WERI-Rb-1 (cell line): ENCODE measurements at regions not wholly inside any gene's neighbourhood (a gene's known extent, or its start where the extent isn't known, plus 50 kb on each side); places are given as distances from the start of the nearest gene placed in this dataset.

Experiments
- DNase-seq: peaks from one replicate; pipeline ENCODE4 v3.0.0-alpha.2; 2020
- H3K27ac ChIP-seq: fragments of 250-450 bp; sonication (Bioruptor Pico); 2 replicates; pipeline ENCODE4 v1.5.1; 2020; ENCODE audit warnings: mild to moderate bottlenecking, moderate library complexity
- H3K27me3 ChIP-seq: fragments of 250-450 bp; sonication (Bioruptor Pico); 2 replicates; pipeline ENCODE4 v1.5.1; 2021; ENCODE audit warnings: mild to moderate bottlenecking, low read depth, moderate library complexity; ENCODE audit not compliant: insufficient read depth, severe bottlenecking
- H3K36me3 ChIP-seq: fragments of 250-450 bp; sonication (Bioruptor Pico); 2 replicates; pipeline ENCODE4 v1.5.1; 2020; ENCODE audit warnings: mild to moderate bottlenecking, moderate library complexity
- H3K4me3 ChIP-seq: 2 replicates; pipeline ENCODE4 v1.5.1; 2011; ENCODE audit warnings: low read depth, mild to moderate bottlenecking, control low read depth, low read length
- H3K9me3 ChIP-seq: fragments of 250-450 bp; sonication (Bioruptor Pico); 2 replicates; pipeline ENCODE4 v1.5.1; 2021; ENCODE audit warnings: mild to moderate bottlenecking, moderate library complexity; ENCODE audit not compliant: severe bottlenecking
- CTCF ChIP-seq: IDR thresholded peaks from 2 replicates; pipeline ENCODE4 v1.5.1; 2011; ENCODE audit warnings: low read depth, mild to moderate bottlenecking, control low read depth, inconsistent platforms, low read length

- H3K4me3 ChIP-seq: no peak overlapping the region
- no peak for TF ChIP-seq CTCF
- H3K36me3 ChIP-seq: no peaks in the 10 kb centered on the region
- no peaks in the 10 kb centered on the region for H3K27me3 ChIP-seq
- DNase-seq: no peak
- peaks cover 13% of the 10 kb centered on the region for H3K9me3 ChIP-seq
- no peak overlapping the region for H3K27ac ChIP-seq
Observed at GRCh38 chr9:129377181-129377580, 199.1 kb upstream of the IER5L start.

GRCh38 chr9:129375845-129376244 is 197.8 kb upstream of the IER5L start:
- H3K27ac ChIP-seq: no peak overlapping the region
- H3K27me3 ChIP-seq: no peaks in the 10 kb centered on the region
- no peaks in the 10 kb centered on the region for H3K36me3 ChIP-seq
- TF ChIP-seq CTCF: no peak
- H3K4me3 ChIP-seq: no peak overlapping the region
- no peak for DNase-seq
- H3K9me3 ChIP-seq: peaks cover 18% of the 10 kb centered on the region

- Histone ChIP-seq H3K4me3 (no peak overlapping the region), H3K27me3 (no peaks in the 10 kb centered on the region), H3K36me3 (no peaks in the 10 kb centered on the region), H3K9me3 (peaks cover 20% of the 10 kb centered on the region), H3K27ac (no peak overlapping the region)
- DNase-seq: no peak
- no peak for TF ChIP-seq CTCF
Observed at GRCh38 chr9:129374651-129375050, 196.6 kb upstream of the IER5L start.

- no peaks in the 10 kb centered on the region for H3K27me3 ChIP-seq
- no peak overlapping the region for H3K27ac ChIP-seq
- peaks cover 21% of the 10 kb centered on the region for H3K9me3 ChIP-seq
- DNase-seq: no peak
- no peaks in the 10 kb centered on the region for H3K36me3 ChIP-seq
- TF ChIP-seq CTCF: no peak
- H3K4me3 ChIP-seq: no peak overlapping the region
Observed at GRCh38 chr9:129374231-129374630, 196.2 kb upstream of the IER5L start.

- no peak for TF ChIP-seq CTCF
- no peak for DNase-seq
- Histone ChIP-seq H3K4me3 (no peak overlapping the region), H3K27me3 (no peaks in the 10 kb centered on the region), H3K36me3 (no peaks in the 10 kb centered on the region), H3K27ac (no peak overlapping the region), H3K9me3 (peaks cover 29% of the 10 kb centered on the region)
Observed at GRCh38 chr9:129373361-129373760, 195.3 kb upstream of the IER5L start.

- DNase-seq: no peak
- Histone ChIP-seq H3K27ac (no peak overlapping the region), H3K9me3 (peaks cover 29% of the 10 kb centered on the region), H3K36me3 (no peaks in the 10 kb centered on the region), H3K27me3 (no peaks in the 10 kb centered on the region), H3K4me3 (no peak overlapping the region)
- no peak for TF ChIP-seq CTCF
Observed at GRCh38 chr9:129370770-129371169, 192.7 kb upstream of the IER5L start.
